ENCODE measurements at regions not wholly inside any gene's neighbourhood (a gene's known extent, or its start where the extent isn't known, plus 50 kb on each side); places are given as distances from the start of the nearest gene placed in this dataset.

GRCh38 chr2:15763106-15763821 is 171.6 kb downstream of the DDX1 start:
- H3K4me3 ChIP-seq (replicated peaks; ENCODE audit: low read depth, low read length): no peak overlapping the region
- no peak for DNase-seq (ENCODE audit: low read depth)
- TF ChIP-seq CTCF (IDR thresholded peaks at IDR 0.05; ENCODE audit: low read length, missing control alignments): no peak

- no peak for DNase-seq (ENCODE audit: low read depth)
- no peak for TF ChIP-seq CTCF (IDR thresholded peaks at IDR 0.05; ENCODE audit: low read length, missing control alignments)
- H3K4me3 ChIP-seq (replicated peaks; ENCODE audit: low read depth, low read length): no peak overlapping the region
Observed at GRCh38 chr2:15763822-15764682, 172.4 kb downstream of the DDX1 start.

GRCh38 chr2:15764683-15765011 is 173.0 kb downstream of the DDX1 start:
- no peak for DNase-seq (ENCODE audit: low read depth)
- TF ChIP-seq CTCF (IDR thresholded peaks at IDR 0.05; ENCODE audit: low read length, missing control alignments): no peak
- H3K4me3 ChIP-seq (replicated peaks; ENCODE audit: low read depth, low read length): no peak overlapping the region

- no peak for TF ChIP-seq CTCF (IDR thresholded peaks at IDR 0.05; ENCODE audit: low read length, missing control alignments)
- DNase-seq (ENCODE audit: low read depth): no peak
- no peak overlapping the region for H3K4me3 ChIP-seq (replicated peaks; ENCODE audit: low read depth, low read length)
Observed at GRCh38 chr2:15765211-15765610, 173.5 kb downstream of the DDX1 start.

GRCh38 chr2:15765686-15766302 is 174.1 kb downstream of the DDX1 start:
- no peak for TF ChIP-seq CTCF (IDR thresholded peaks at IDR 0.05; ENCODE audit: low read length, missing control alignments)
- H3K4me3 ChIP-seq (replicated peaks; ENCODE audit: low read depth, low read length): no peak overlapping the region
- DNase-seq (ENCODE audit: low read depth): no peak

- no peak for TF ChIP-seq CTCF (IDR thresholded peaks at IDR 0.05; ENCODE audit: low read length, missing control alignments)
- no peak for DNase-seq (ENCODE audit: low read depth)
- no peak overlapping the region for H3K4me3 ChIP-seq (replicated peaks; ENCODE audit: low read depth, low read length)
Observed at GRCh38 chr2:15766303-15766861, 174.0 kb upstream of the MYCN start.
